HCT116 (cell line): ENCODE measurements at regions not wholly inside any gene's neighbourhood (a gene's known extent, or its start where the extent isn't known, plus 50 kb on each side); places are given as distances from the start of the nearest gene placed in this dataset.

ENCODE experiments used
- ATAC-seq: fragments of 200-7000 bp; cut with Tn5 transposase; 2 replicates; pipeline ENCODE4 v1.9.1; 2020; ENCODE audit warnings: mild to moderate bottlenecking, moderate library complexity
- BruUV-seq: library from RNA; stranded (reverse); fragments of 400-500 nt; replicated peaks from 2 replicates; lab custom pipeline; 2021; lab: Mats Ljungman, UMichigan
- CTCF ChIA-PET: fragments of 300-600 bp; sonication (Branson Sonifier 250); formaldehyde crosslinking; loops from one replicate; lab custom pipeline; 2021; ENCODE audit warnings: antibody characterized with exemption; lab: Charles Lee
- POLR2A ChIA-PET: fragments of 300-600, 350-600 bp; sonication (Branson Sonifier 250); formaldehyde crosslinking; loops from one replicate; lab custom pipeline; 2021; ENCODE audit warnings: antibody characterized with exemption; lab: Charles Lee
- RAD21 ChIA-PET, 2 experiments: fragments of 300-600 bp; sonication (Branson Sonifier 250); formaldehyde crosslinking; loops; one replicate each; lab custom pipeline; 2023; ENCODE audit warnings: low total read pairs in 2 of 2; ENCODE audit not compliant: uncharacterized antibody in 2 of 2, unreplicated experiment in 2 of 2, low non-redundant PET in 1 of 2; lab: Charles Lee
- DNase-seq: peaks from one replicate; pipeline ENCODE4 v3.0.0-alpha.2; 2010; ENCODE audit warnings: low read depth, low spot score
- H2AFZ ChIP-seq: fragments of 200-600 bp; shearing (Covaris generic), sonication (generic); 2 replicates; pipeline ENCODE4 v1.6.1; 2017; ENCODE audit warnings: low read depth, mixed run types, mixed read lengths, antibody characterized with exemption, low read length; ENCODE audit not compliant: poor library complexity, severe bottlenecking
- H3K27ac ChIP-seq: 2 replicates; pipeline ENCODE4 v1.5.1; 2012; ENCODE audit warnings: low read depth, low read length
- H3K27me3 ChIP-seq: fragments of 200-600 bp; sonication (generic); 2 replicates; pipeline ENCODE4 v1.6.1; 2016; ENCODE audit warnings: mixed run types, low read length, mixed read lengths; ENCODE audit not compliant: insufficient read depth
- H3K36me3 ChIP-seq, 2 experiments: fragments of 200-500 bp in 1 of 2; fragments of 200-600 bp in 1 of 2; sonication (Bioruptor generic) in 1 of 2; sonication (generic) in 1 of 2; 2 replicates each; pipeline versions ENCODE4 v1.5.1 to v1.6.1; 2014 to 2016; ENCODE audit warnings: low read length in 2 of 2, inconsistent platforms in 1 of 2, mixed read lengths in 1 of 2, mixed run types in 1 of 2; ENCODE audit not compliant: insufficient read depth in 2 of 2, control insufficient read depth in 1 of 2
- H3K4me1 ChIP-seq, 2 experiments: fragments of 200-600 bp in 1 of 2; sonication (generic) in 1 of 2; 2 replicates each; pipeline versions ENCODE4 v1.5.1 to v1.6.1; 2012 to 2017; ENCODE audit warnings: low read length in 2 of 2, inconsistent platforms in 1 of 2, mild to moderate bottlenecking in 1 of 2, mixed read lengths in 1 of 2, mixed run types in 1 of 2, moderate library complexity in 1 of 2; ENCODE audit not compliant: insufficient read depth in 2 of 2, control insufficient read depth in 1 of 2
- H3K4me2 ChIP-seq: fragments of 200-600 bp; sonication (generic); 2 replicates; pipeline ENCODE4 v1.6.1; 2017; ENCODE audit warnings: mixed run types, low read length, mixed read lengths
- H3K4me3 ChIP-seq, 2 experiments: fragments of 200-600 bp in 1 of 2; sonication (generic) in 1 of 2; replicated peaks in 1 of 2; 2 replicates each; pipeline ENCODE4 v1.5.1; 2011 to 2016; ENCODE audit warnings: low read length in 2 of 2, control low read depth in 1 of 2, low read depth in 1 of 2, mild to moderate bottlenecking in 1 of 2, mixed read lengths in 1 of 2, mixed run types in 1 of 2
- H3K79me2 ChIP-seq: fragments of 200-600 bp; sonication (generic); 2 replicates; pipeline ENCODE4 v1.6.1; 2017; ENCODE audit warnings: mild to moderate bottlenecking, mixed run types, low read length, moderate library complexity, mixed read lengths; ENCODE audit not compliant: insufficient read depth
- H3K9ac ChIP-seq: fragments of 200-600 bp; sonication (generic); 2 replicates; pipeline ENCODE4 v1.6.1; 2016; ENCODE audit warnings: low read length, mixed read lengths
- H3K9me2 ChIP-seq: fragments of 200-600 bp; sonication (generic), shearing (Covaris generic); 2 replicates; pipeline ENCODE4 v1.6.1; 2017; ENCODE audit warnings: mixed run types, mild to moderate bottlenecking, moderate library complexity; ENCODE audit not compliant: insufficient read depth
- H3K9me3 ChIP-seq, 2 experiments: fragments of 200-500 bp in 1 of 2; fragments of 200-600 bp in 1 of 2; sonication (Bioruptor generic) in 1 of 2; sonication (generic) in 1 of 2; 2 replicates each; pipeline ENCODE4 v1.6.1; 2014 to 2017; ENCODE audit warnings: low read length in 2 of 2, mixed read lengths in 2 of 2, inconsistent platforms in 1 of 2, low read depth in 1 of 2, mild to moderate bottlenecking in 1 of 2, mixed run types in 1 of 2, moderate library complexity in 1 of 2; ENCODE audit not compliant: control insufficient read depth in 1 of 2, insufficient read depth in 1 of 2
- H4K20me1 ChIP-seq: fragments of 200-600 bp; sonication (generic), shearing (Covaris generic); 2 replicates; pipeline ENCODE4 v1.6.1; 2017; ENCODE audit warnings: mixed run types, mild to moderate bottlenecking, moderate library complexity; ENCODE audit not compliant: insufficient read depth
- CBX3 ChIP-seq: IDR thresholded peaks from 2 replicates; pipeline ENCODE4 v1.6.1; 2012; ENCODE audit warnings: low read depth
- EGR1 ChIP-seq: IDR thresholded peaks from 2 replicates; pipeline ENCODE4 v1.6.1; 2012; ENCODE audit warnings: low read depth
- ELF1 ChIP-seq: IDR thresholded peaks from 2 replicates; pipeline ENCODE4 v1.6.1; 2012; ENCODE audit warnings: low read depth, borderline replicate concordance
- EZH2 ChIP-seq: fragments of 200-600 bp; sonication (generic); IDR thresholded peaks from 2 replicates; pipeline ENCODE4 v1.6.1; 2017; ENCODE audit warnings: antibody characterized with exemption, mixed run types
- EZH2phosphoT487 ChIP-seq: fragments of 200-600 bp; IDR thresholded peaks from 2 replicates; pipeline ENCODE4 v1.6.1; 2018; ENCODE audit warnings: antibody characterized with exemption, borderline replicate concordance
- POLR2A ChIP-seq: IDR thresholded peaks from 2 replicates; pipeline ENCODE4 v1.7.0; 2011; ENCODE audit warnings: borderline replicate concordance; ENCODE audit not compliant: insufficient read depth, insufficient read length; ENCODE audit errors: extremely low read depth
- RAD21 ChIP-seq: IDR thresholded peaks from 2 replicates; pipeline ENCODE4 v1.6.1; 2012; ENCODE audit warnings: low read depth, mild to moderate bottlenecking
- SIN3A ChIP-seq: IDR thresholded peaks from 2 replicates; pipeline ENCODE4 v1.6.1; 2012; ENCODE audit warnings: low read depth
- SP1 ChIP-seq: IDR thresholded peaks from 2 replicates; pipeline ENCODE4 v1.6.1; 2012; ENCODE audit warnings: low read depth
- TCF7L2 ChIP-seq: IDR thresholded peaks from 2 replicates; pipeline ENCODE4 v1.7.0; 2011; ENCODE audit warnings: borderline replicate concordance, inconsistent platforms; ENCODE audit not compliant: insufficient read depth, insufficient read length; ENCODE audit errors: extremely low read depth
- YY1 ChIP-seq: IDR thresholded peaks from 2 replicates; pipeline ENCODE4 v1.6.1; 2011; ENCODE audit warnings: low read length, low read depth, moderate library complexity, mild to moderate bottlenecking; ENCODE audit not compliant: insufficient replicate concordance; ENCODE audit errors: extremely low read depth
- intact Hi-C: fragments of 100-400 bp; cut with micrococcal nuclease; formaldehyde crosslinking; loops from 2 replicates; pipeline ENCODE4 v1.10.0; 2022
- TF ChIP-seq, protein P1 (sequence below), 3 experiments: fragments of 200-600 bp in 1 of 3; sonication (generic) in 1 of 3; IDR thresholded peaks in 2 of 3; conservative IDR thresholded peaks in 1 of 3; 2 replicates each; pipeline ENCODE4 v1.5.1; 2012 to 2017; ENCODE audit warnings: low read depth in 2 of 3, low read length in 2 of 3, antibody characterized with exemption in 1 of 3, borderline replicate concordance in 1 of 3, control low read depth in 1 of 3, mild to moderate bottlenecking in 1 of 3, mixed read lengths in 1 of 3, mixed run types in 1 of 3, moderate library complexity in 1 of 3; ENCODE audit not compliant: insufficient read depth in 1 of 3
- TF ChIP-seq, protein P2 (sequence below): IDR thresholded peaks from 2 replicates; pipeline ENCODE4 v1.6.1; 2012; ENCODE audit warnings: low read depth

DNA sequence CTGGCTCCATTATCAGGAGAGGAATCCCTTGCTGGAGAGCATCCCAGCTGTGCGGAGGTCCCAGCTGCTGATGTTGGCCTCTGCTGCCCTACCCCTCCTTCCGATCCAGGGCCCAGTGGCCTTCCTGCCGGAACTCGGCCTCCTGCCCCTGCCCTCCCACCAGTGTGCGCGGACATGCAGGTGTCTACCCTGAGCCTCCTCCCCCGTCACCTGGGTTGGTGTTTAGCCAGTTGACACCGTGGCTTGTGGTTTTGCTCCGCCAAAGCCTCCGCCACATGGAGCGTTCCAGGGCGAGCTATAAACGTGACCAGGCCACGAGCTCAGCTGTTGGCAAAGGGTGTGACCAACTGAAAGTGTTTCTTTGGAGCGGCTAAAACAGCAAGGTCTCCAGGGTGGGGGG lies 1104.3 kb downstream of the BCL11B start:
- Histone ChIP-seq H3K4me1 (no peaks in the 10 kb centered on the region), H3K27ac (no peak overlapping the region), H4K20me1 (no peaks in the 10 kb centered on the region), H3K4me2 (no peak overlapping the region), H3K9me3 (no peaks in the 10 kb centered on the region; a peak in 1 of 4 replicates), H3K9ac (no peak overlapping the region), H2AFZ (no peak overlapping the region), H3K79me2 (no peaks in the 10 kb centered on the region), H3K36me3 (no peaks in the 10 kb centered on the region), H3K9me2 (no peaks in the 10 kb centered on the region), H3K4me3 (no peak overlapping the region), H3K27me3 (no peaks in the 10 kb centered on the region)
- CTCF ChIA-PET, result no interaction called here
- no TSS peak for BruUV-seq
- TF ChIP-seq ELF1 (no peak), YY1 (no peak), RAD21 (no peak), EZH2phosphoT487 (no peak), TCF7L2 (no peak), SP1 (no peak), SIN3A (no peak), EZH2 (no peak), CBX3 (no peak), POLR2A (no peak), EGR1 (no peak)
- TF ChIP-seq, protein P1, sequence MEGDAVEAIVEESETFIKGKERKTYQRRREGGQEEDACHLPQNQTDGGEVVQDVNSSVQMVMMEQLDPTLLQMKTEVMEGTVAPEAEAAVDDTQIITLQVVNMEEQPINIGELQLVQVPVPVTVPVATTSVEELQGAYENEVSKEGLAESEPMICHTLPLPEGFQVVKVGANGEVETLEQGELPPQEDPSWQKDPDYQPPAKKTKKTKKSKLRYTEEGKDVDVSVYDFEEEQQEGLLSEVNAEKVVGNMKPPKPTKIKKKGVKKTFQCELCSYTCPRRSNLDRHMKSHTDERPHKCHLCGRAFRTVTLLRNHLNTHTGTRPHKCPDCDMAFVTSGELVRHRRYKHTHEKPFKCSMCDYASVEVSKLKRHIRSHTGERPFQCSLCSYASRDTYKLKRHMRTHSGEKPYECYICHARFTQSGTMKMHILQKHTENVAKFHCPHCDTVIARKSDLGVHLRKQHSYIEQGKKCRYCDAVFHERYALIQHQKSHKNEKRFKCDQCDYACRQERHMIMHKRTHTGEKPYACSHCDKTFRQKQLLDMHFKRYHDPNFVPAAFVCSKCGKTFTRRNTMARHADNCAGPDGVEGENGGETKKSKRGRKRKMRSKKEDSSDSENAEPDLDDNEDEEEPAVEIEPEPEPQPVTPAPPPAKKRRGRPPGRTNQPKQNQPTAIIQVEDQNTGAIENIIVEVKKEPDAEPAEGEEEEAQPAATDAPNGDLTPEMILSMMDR (IDR thresholded peaks at IDR 0.05 in 2 of 3, conservative IDR thresholded peaks at IDR 0.05 in 1 of 3; ENCODE audit: borderline replicate concordance in 1 of 3, insufficient read depth in 1 of 3, low read depth in 2 of 3, low read length in 2 of 3), result no peak
- TF ChIP-seq, protein P2, sequence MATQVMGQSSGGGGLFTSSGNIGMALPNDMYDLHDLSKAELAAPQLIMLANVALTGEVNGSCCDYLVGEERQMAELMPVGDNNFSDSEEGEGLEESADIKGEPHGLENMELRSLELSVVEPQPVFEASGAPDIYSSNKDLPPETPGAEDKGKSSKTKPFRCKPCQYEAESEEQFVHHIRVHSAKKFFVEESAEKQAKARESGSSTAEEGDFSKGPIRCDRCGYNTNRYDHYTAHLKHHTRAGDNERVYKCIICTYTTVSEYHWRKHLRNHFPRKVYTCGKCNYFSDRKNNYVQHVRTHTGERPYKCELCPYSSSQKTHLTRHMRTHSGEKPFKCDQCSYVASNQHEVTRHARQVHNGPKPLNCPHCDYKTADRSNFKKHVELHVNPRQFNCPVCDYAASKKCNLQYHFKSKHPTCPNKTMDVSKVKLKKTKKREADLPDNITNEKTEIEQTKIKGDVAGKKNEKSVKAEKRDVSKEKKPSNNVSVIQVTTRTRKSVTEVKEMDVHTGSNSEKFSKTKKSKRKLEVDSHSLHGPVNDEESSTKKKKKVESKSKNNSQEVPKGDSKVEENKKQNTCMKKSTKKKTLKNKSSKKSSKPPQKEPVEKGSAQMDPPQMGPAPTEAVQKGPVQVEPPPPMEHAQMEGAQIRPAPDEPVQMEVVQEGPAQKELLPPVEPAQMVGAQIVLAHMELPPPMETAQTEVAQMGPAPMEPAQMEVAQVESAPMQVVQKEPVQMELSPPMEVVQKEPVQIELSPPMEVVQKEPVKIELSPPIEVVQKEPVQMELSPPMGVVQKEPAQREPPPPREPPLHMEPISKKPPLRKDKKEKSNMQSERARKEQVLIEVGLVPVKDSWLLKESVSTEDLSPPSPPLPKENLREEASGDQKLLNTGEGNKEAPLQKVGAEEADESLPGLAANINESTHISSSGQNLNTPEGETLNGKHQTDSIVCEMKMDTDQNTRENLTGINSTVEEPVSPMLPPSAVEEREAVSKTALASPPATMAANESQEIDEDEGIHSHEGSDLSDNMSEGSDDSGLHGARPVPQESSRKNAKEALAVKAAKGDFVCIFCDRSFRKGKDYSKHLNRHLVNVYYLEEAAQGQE, result no peak
- DNase-seq, result no peak
- no peak for ATAC-seq
- intact Hi-C loops, result no loop called here
- RAD21 ChIA-PET, result no interaction called here
- POLR2A ChIA-PET, result no interaction called here
